ENCODE measurements at regions not wholly inside any gene's neighbourhood (a gene's known extent, or its start where the extent isn't known, plus 50 kb on each side); places are given as distances from the start of the nearest gene placed in this dataset.

DNA sequence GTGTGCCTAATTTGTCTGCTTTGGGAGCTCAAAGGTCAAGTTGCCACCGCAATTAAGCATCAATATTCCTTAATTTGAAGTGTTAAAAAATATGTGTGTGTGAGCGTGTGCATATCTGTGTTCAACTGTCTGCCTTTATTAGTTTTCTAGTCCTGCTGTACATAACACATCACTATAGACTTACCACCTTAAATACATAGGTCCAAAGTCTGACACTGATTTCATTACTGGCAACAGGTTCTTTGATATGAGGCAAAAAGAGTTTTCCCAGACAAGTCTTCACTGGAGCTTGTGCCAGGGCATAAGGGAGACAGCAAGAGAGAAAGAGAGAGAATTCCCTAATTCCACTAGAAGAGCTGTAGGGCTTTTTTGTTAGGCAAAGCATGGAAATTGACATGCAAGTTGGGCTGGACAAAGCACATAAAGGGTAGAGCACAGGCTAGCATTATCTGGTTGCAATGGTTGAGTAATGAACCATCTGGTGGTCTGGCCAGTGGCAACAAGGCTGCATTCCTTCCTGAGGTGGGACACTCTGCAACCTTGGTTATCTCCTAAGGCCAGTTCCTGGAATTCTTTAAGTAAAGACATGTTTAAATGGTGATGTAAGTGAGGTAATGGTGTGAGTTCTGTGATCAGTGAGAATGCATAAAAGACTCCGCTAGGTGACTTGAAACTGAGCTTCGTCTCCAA is 457.2 kb upstream of the ADAMTS5 start:
- no peaks in the 10 kb centered on the region for H3K9me2 ChIP-seq (replicated peaks; ENCODE audit: low read depth, low read length)
- no peak overlapping the region for H3K9ac ChIP-seq (ENCODE audit: low read depth, low read length, poor library complexity, severe bottlenecking)
- H3K79me2 ChIP-seq (ENCODE audit: insufficient read depth, low read length): no peaks in the 10 kb centered on the region
- H2AFZ ChIP-seq (ENCODE audit: low read length): no peak overlapping the region
- no peaks in the 10 kb centered on the region for H4K20me1 ChIP-seq (ENCODE audit: insufficient read depth, low read length, poor library complexity, severe bottlenecking)
- no peak overlapping the region for H3K4me2 ChIP-seq (ENCODE audit: low read depth, low read length, poor library complexity, severe bottlenecking)
- H3K36me3 ChIP-seq (ENCODE audit: insufficient read depth, low read length): no peaks in the 10 kb centered on the region
- TF ChIP-seq EZH2phosphoT487 (IDR thresholded peaks at IDR 0.05; ENCODE audit: borderline replicate concordance): no peak
- TF ChIP-seq, protein P1, sequence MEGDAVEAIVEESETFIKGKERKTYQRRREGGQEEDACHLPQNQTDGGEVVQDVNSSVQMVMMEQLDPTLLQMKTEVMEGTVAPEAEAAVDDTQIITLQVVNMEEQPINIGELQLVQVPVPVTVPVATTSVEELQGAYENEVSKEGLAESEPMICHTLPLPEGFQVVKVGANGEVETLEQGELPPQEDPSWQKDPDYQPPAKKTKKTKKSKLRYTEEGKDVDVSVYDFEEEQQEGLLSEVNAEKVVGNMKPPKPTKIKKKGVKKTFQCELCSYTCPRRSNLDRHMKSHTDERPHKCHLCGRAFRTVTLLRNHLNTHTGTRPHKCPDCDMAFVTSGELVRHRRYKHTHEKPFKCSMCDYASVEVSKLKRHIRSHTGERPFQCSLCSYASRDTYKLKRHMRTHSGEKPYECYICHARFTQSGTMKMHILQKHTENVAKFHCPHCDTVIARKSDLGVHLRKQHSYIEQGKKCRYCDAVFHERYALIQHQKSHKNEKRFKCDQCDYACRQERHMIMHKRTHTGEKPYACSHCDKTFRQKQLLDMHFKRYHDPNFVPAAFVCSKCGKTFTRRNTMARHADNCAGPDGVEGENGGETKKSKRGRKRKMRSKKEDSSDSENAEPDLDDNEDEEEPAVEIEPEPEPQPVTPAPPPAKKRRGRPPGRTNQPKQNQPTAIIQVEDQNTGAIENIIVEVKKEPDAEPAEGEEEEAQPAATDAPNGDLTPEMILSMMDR (conservative IDR thresholded peaks at IDR 0.05; ENCODE audit: low read length): no peak
- H3K4me3 ChIP-seq (ENCODE audit: low read length, poor library complexity, severe bottlenecking): no peak overlapping the region
- H3K4me1 ChIP-seq (ENCODE audit: insufficient read depth, low read length, poor library complexity, severe bottlenecking): no peaks in the 10 kb centered on the region
- H3K27me3 ChIP-seq (ENCODE audit: insufficient read depth, low read length, poor library complexity, severe bottlenecking): no peaks in the 10 kb centered on the region
- no peaks in the 10 kb centered on the region for H3F3A ChIP-seq (ENCODE audit: low read depth)
- H3K9me3 ChIP-seq (ENCODE audit: insufficient read depth, low read depth, low read length): no peaks in the 10 kb centered on the region; the same call in 1 of the 2 replicates

DNA sequence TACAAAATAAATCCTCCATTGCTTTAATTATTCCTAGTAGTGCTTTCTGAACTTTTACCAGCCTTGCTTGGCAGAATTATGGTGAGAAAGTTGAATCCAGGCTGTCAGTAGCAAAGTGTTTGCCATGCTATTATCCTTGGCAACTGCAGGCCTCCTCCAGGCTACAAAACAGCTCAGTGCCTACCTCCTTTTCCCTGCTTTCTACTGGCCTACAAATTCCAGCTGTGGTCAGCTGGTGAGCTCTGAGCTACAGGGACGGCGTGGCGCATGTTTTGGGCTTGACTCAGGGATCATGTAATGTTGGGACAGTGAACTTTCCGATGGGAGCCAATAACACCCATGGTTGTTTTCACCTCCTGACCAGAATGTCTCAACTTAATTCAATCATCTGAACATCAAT is 456.1 kb upstream of the ADAMTS5 start:
- Histone ChIP-seq H2AFZ (ENCODE audit: low read length) (no peak overlapping the region), H3K4me2 (ENCODE audit: low read depth, low read length, poor library complexity, severe bottlenecking) (no peak overlapping the region), H3K9ac (ENCODE audit: low read depth, low read length, poor library complexity, severe bottlenecking) (no peak overlapping the region), H4K20me1 (ENCODE audit: insufficient read depth, low read length, poor library complexity, severe bottlenecking) (no peaks in the 10 kb centered on the region), H3K36me3 (ENCODE audit: insufficient read depth, low read length) (no peaks in the 10 kb centered on the region), H3K9me3 (ENCODE audit: insufficient read depth, low read depth, low read length) (no peaks in the 10 kb centered on the region; the same call in 1 of the 2 replicates), H3F3A (ENCODE audit: low read depth) (no peaks in the 10 kb centered on the region), H3K9me2 (replicated peaks; ENCODE audit: low read depth, low read length) (no peaks in the 10 kb centered on the region), H3K27me3 (ENCODE audit: insufficient read depth, low read length, poor library complexity, severe bottlenecking) (no peaks in the 10 kb centered on the region), H3K4me1 (ENCODE audit: insufficient read depth, low read length, poor library complexity, severe bottlenecking) (no peaks in the 10 kb centered on the region), H3K79me2 (ENCODE audit: insufficient read depth, low read length) (no peaks in the 10 kb centered on the region), H3K4me3 (ENCODE audit: low read length, poor library complexity, severe bottlenecking) (no peak overlapping the region)
- TF ChIP-seq, protein P1 (conservative IDR thresholded peaks at IDR 0.05; ENCODE audit: low read length): no peak
- no peak for TF ChIP-seq EZH2phosphoT487 (IDR thresholded peaks at IDR 0.05; ENCODE audit: borderline replicate concordance)

DNA sequence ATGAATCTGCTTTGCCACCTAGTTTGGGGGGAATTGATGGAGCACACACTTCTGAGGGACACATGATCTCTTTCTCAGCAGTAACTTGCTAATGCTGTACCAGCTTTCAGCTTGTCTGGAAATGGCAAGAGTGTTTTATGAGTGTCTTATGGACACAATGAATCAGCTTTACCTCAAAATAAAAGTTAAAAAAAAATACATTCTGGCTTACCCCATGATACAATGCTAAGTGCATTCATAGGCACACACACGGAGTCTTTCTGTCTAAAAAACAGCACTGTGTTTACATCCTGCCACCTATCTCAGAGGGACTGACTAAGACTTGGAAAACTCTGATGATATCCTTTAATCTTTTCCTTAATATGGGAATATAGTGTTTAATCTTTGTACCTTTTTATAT is 455.5 kb upstream of the ADAMTS5 start:
- TF ChIP-seq, protein P1 (conservative IDR thresholded peaks at IDR 0.05; ENCODE audit: low read length): no peak
- no peak for TF ChIP-seq EZH2phosphoT487 (IDR thresholded peaks at IDR 0.05; ENCODE audit: borderline replicate concordance)
- H3K4me3 ChIP-seq (ENCODE audit: low read length, poor library complexity, severe bottlenecking): no peak overlapping the region

More for the DNA sequence above, 455.5 kb upstream of the ADAMTS5 start:
- no peaks in the 10 kb centered on the region; the same call in 1 of the 2 replicates for H3K9me3 ChIP-seq (ENCODE audit: insufficient read depth, low read depth, low read length)
- H3F3A ChIP-seq (ENCODE audit: low read depth): no peaks in the 10 kb centered on the region
- H3K27me3 ChIP-seq (ENCODE audit: insufficient read depth, low read length, poor library complexity, severe bottlenecking): no peaks in the 10 kb centered on the region
- no peaks in the 10 kb centered on the region for H3K36me3 ChIP-seq (ENCODE audit: insufficient read depth, low read length)
- no peaks in the 10 kb centered on the region for H4K20me1 ChIP-seq (ENCODE audit: insufficient read depth, low read length, poor library complexity, severe bottlenecking)
- no peak overlapping the region for H3K4me2 ChIP-seq (ENCODE audit: low read depth, low read length, poor library complexity, severe bottlenecking)
- no peak overlapping the region for H2AFZ ChIP-seq (ENCODE audit: low read length)
- H3K9ac ChIP-seq (ENCODE audit: low read depth, low read length, poor library complexity, severe bottlenecking): no peak overlapping the region
- H3K9me2 ChIP-seq (replicated peaks; ENCODE audit: low read depth, low read length): no peaks in the 10 kb centered on the region
- H3K4me1 ChIP-seq (ENCODE audit: insufficient read depth, low read length, poor library complexity, severe bottlenecking): no peaks in the 10 kb centered on the region
- H3K79me2 ChIP-seq (ENCODE audit: insufficient read depth, low read length): no peaks in the 10 kb centered on the region

Measured in Loucy (cell line).